ENCODE measurements at regions not wholly inside any gene's neighbourhood (a gene's known extent, or its start where the extent isn't known, plus 50 kb on each side); places are given as distances from the start of the nearest gene placed in this dataset.

GRCh38 chr2:138962686-138963085, 182.5 kb upstream of the NXPH2 start:
- H3K9me2 ChIP-seq (replicated peaks; ENCODE audit: insufficient read depth, low read length): no peaks in the 10 kb centered on the region
- H3K36me3 ChIP-seq (ENCODE audit: low read length): no peaks in the 10 kb centered on the region
- no peak for TF ChIP-seq CTCF (IDR thresholded peaks at IDR 0.05; ENCODE audit: insufficient read depth, low read length, poor library complexity, severe bottlenecking)
- TF ChIP-seq EZH2phosphoT487 (conservative IDR thresholded peaks at IDR 0.05; ENCODE audit: low read length): no peak
- no peaks in the 10 kb centered on the region for H3K9me3 ChIP-seq (ENCODE audit: insufficient read depth, low read length)
- H3K27ac ChIP-seq (ENCODE audit: low read depth, low read length): no peak overlapping the region
- no peak overlapping the region for H2AFZ ChIP-seq (ENCODE audit: low read depth, low read length, severe bottlenecking)
- no peak overlapping the region for H3K4me3 ChIP-seq (ENCODE audit: insufficient read depth, low read length, poor library complexity, severe bottlenecking)
- H3K27me3 ChIP-seq (ENCODE audit: low read length): no peaks in the 10 kb centered on the region
- no peaks in the 10 kb centered on the region for H3F3A ChIP-seq (ENCODE audit: insufficient read depth)
- H4K20me1 ChIP-seq (ENCODE audit: low read depth, low read length): no peaks in the 10 kb centered on the region
- no peak overlapping the region for H3K9ac ChIP-seq (ENCODE audit: low read length)
- no peaks in the 10 kb centered on the region for H3K79me2 ChIP-seq (ENCODE audit: insufficient read depth, low read length)
- no peak overlapping the region for H3K4me2 ChIP-seq (ENCODE audit: low read depth, low read length, poor library complexity, severe bottlenecking)

- H3K36me3 ChIP-seq (ENCODE audit: low read length): no peaks in the 10 kb centered on the region
- no peak for TF ChIP-seq CTCF (IDR thresholded peaks at IDR 0.05; ENCODE audit: insufficient read depth, low read length, poor library complexity, severe bottlenecking)
- no peak for TF ChIP-seq EZH2phosphoT487 (conservative IDR thresholded peaks at IDR 0.05; ENCODE audit: low read length)
- H2AFZ ChIP-seq (ENCODE audit: low read depth, low read length, severe bottlenecking): no peak overlapping the region
- H3K79me2 ChIP-seq (ENCODE audit: insufficient read depth, low read length): no peaks in the 10 kb centered on the region
- no peaks in the 10 kb centered on the region for H3F3A ChIP-seq (ENCODE audit: insufficient read depth)
- no peaks in the 10 kb centered on the region for H4K20me1 ChIP-seq (ENCODE audit: low read depth, low read length)
- no peak overlapping the region for H3K4me2 ChIP-seq (ENCODE audit: low read depth, low read length, poor library complexity, severe bottlenecking)
- H3K27me3 ChIP-seq (ENCODE audit: low read length): no peaks in the 10 kb centered on the region
- H3K27ac ChIP-seq (ENCODE audit: low read depth, low read length): no peak overlapping the region
- H3K4me3 ChIP-seq (ENCODE audit: insufficient read depth, low read length, poor library complexity, severe bottlenecking): no peak overlapping the region
- H3K9ac ChIP-seq (ENCODE audit: low read length): no peak overlapping the region
- H3K9me2 ChIP-seq (replicated peaks; ENCODE audit: insufficient read depth, low read length): no peaks in the 10 kb centered on the region
- no peaks in the 10 kb centered on the region for H3K9me3 ChIP-seq (ENCODE audit: insufficient read depth, low read length)
Measured at GRCh38 chr2:138960191-138960590, 180.0 kb upstream of the NXPH2 start.

DNA sequence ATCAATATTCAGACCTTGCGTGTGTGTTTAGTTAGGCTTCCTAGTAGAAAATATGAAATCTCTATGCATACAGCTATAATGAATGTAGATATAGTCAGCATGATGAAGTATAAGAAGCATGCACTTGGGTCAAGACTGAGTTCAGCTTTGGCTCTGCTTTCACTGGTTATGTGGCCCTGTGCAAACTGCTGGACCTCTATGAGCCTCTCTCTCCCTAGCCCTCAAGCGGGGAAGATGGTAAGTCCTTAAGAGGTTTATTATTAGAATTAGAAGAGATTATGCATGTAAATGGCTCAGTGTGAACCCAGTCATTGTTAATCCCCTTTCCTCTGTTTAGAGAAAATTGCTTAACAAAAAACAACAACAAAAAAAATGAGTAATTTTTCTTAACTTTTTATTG, 178.8 kb upstream of the NXPH2 start:
- Histone ChIP-seq H3F3A (ENCODE audit: insufficient read depth) (no peaks in the 10 kb centered on the region), H4K20me1 (ENCODE audit: low read depth, low read length) (no peaks in the 10 kb centered on the region), H3K27me3 (ENCODE audit: low read length) (no peaks in the 10 kb centered on the region), H3K4me2 (ENCODE audit: low read depth, low read length, poor library complexity, severe bottlenecking) (no peak overlapping the region), H3K27ac (ENCODE audit: low read depth, low read length) (no peak overlapping the region), H3K9me2 (replicated peaks; ENCODE audit: insufficient read depth, low read length) (no peaks in the 10 kb centered on the region), H3K9me3 (ENCODE audit: insufficient read depth, low read length) (no peaks in the 10 kb centered on the region), H3K4me3 (ENCODE audit: insufficient read depth, low read length, poor library complexity, severe bottlenecking) (no peak overlapping the region), H2AFZ (ENCODE audit: low read depth, low read length, severe bottlenecking) (no peak overlapping the region), H3K79me2 (ENCODE audit: insufficient read depth, low read length) (no peaks in the 10 kb centered on the region), H3K9ac (ENCODE audit: low read length) (no peak overlapping the region), H3K36me3 (ENCODE audit: low read length) (no peaks in the 10 kb centered on the region)
- TF ChIP-seq CTCF (IDR thresholded peaks at IDR 0.05; ENCODE audit: insufficient read depth, low read length, poor library complexity, severe bottlenecking): no peak

DNA sequence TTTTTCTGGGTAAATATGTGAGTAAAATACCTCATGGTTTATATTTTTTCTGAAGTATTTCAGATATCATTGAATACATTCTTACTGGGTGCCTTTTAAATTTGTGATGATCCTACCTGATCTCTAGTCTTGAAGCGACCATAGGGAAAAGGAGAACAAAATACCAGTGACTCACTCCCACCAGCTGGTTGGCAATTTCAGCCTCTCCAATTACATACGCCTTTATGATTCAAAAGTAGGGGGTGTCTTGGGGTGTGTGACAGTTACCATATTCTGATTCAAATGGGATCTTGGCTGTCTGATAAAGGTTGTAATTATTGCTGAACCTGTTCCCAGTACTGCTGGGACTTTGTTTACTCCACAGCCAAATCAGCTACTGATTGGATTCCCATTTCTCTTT, 175.9 kb upstream of the NXPH2 start:
- Histone ChIP-seq H3F3A (ENCODE audit: insufficient read depth) (no peaks in the 10 kb centered on the region), H3K4me2 (ENCODE audit: low read depth, low read length, poor library complexity, severe bottlenecking) (no peak overlapping the region), H3K36me3 (ENCODE audit: low read length) (no peaks in the 10 kb centered on the region), H3K9me2 (replicated peaks; ENCODE audit: insufficient read depth, low read length) (no peaks in the 10 kb centered on the region), H3K79me2 (ENCODE audit: insufficient read depth, low read length) (no peaks in the 10 kb centered on the region), H3K9me3 (ENCODE audit: insufficient read depth, low read length) (no peaks in the 10 kb centered on the region), H3K27ac (ENCODE audit: low read depth, low read length) (no peak overlapping the region), H3K9ac (ENCODE audit: low read length) (no peak overlapping the region), H3K4me3 (ENCODE audit: insufficient read depth, low read length, poor library complexity, severe bottlenecking) (no peak overlapping the region), H3K27me3 (ENCODE audit: low read length) (no peaks in the 10 kb centered on the region), H4K20me1 (ENCODE audit: low read depth, low read length) (no peaks in the 10 kb centered on the region), H2AFZ (ENCODE audit: low read depth, low read length, severe bottlenecking) (no peak overlapping the region)
- no peak for TF ChIP-seq CTCF (IDR thresholded peaks at IDR 0.05; ENCODE audit: insufficient read depth, low read length, poor library complexity, severe bottlenecking)
- TF ChIP-seq EZH2phosphoT487 (conservative IDR thresholded peaks at IDR 0.05; ENCODE audit: low read length): no peak
